AG04450 (cell line): ENCODE measurements at regions not wholly inside any gene's neighbourhood (a gene's known extent, or its start where the extent isn't known, plus 50 kb on each side); places are given as distances from the start of the nearest gene placed in this dataset.

Experiments
- CTCF ChIA-PET: fragments of 300-600, 350-600 bp; formaldehyde crosslinking; extraction: SDS; loops from one replicate; lab custom pipeline; 2022; ENCODE audit warnings: antibody characterized with exemption, inconsistent platforms; lab: Charles Lee
- POLR2A ChIA-PET: fragments of 350-600 bp; formaldehyde crosslinking; extraction: SDS; loops from one replicate; lab custom pipeline; 2021; ENCODE audit warnings: antibody characterized with exemption, inconsistent platforms; lab: Yijun Ruan, JAX
- DNase-seq: peaks from one replicate; pipeline ENCODE4 v3.0.0-alpha.2; 2011; ENCODE audit warnings: low read depth, low spot score
- H3K27ac ChIP-seq: one replicate; pipeline ENCODE4 v1.5.1; 2012; ENCODE audit warnings: low read depth, low read length, control low read depth
- H3K27me3 ChIP-seq: one replicate; pipeline ENCODE4 v1.6.0; 2012; ENCODE audit warnings: low read length; ENCODE audit not compliant: control insufficient read depth, insufficient read depth
- H3K4me3 ChIP-seq: 2 replicates; pipeline ENCODE4 v1.5.1; 2011; ENCODE audit warnings: mild to moderate bottlenecking, low read depth, low read length, control low read depth
- H3K9me3 ChIP-seq: 2 replicates; pipeline ENCODE4 v1.5.1; 2012; ENCODE audit warnings: low read length; ENCODE audit not compliant: control insufficient read depth, insufficient read depth
- CTCF ChIP-seq: IDR thresholded peaks from 2 replicates; pipeline ENCODE4 v1.5.1; 2011; ENCODE audit warnings: low read depth, low read length, control low read depth, inconsistent platforms

DNA sequence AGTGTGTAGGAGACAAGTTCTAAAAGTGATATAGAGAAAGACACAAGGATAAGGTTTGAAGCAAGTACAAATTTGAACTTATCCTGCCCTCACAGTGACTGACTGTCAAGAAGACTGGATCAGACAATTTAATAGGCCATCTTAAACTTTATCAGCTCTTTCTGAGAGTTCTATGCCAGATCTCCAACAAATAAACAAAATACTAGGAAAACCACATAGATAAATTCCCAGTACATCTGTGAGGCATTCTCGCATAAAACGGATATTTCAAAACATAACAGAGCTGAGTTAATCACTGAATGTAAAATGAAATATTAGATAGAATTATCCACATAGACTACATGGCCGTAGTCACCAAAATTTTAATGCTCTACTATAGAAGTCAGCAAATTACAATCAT lies 120.9 kb upstream of the LUZP2 start:
- no peak for DNase-seq
- Histone ChIP-seq H3K27ac (no peak overlapping the region), H3K4me3 (no peak overlapping the region), H3K27me3 (no peaks in the 10 kb centered on the region), H3K9me3 (no peaks in the 10 kb centered on the region)
- ChIA-PET CTCF (interaction anchor here (1.1 to 1.3 kb wide), 2 partner anchors 11 to 1500 kb away, joined by 3 to 4 read pairs; no protein-coding TSS in a partner anchor), POLR2A (no interaction called here)
- TF ChIP-seq CTCF: no peak

- no peak overlapping the region for H3K4me3 ChIP-seq
- DNase-seq: no peak
- no peak for TF ChIP-seq CTCF
- no peaks in the 10 kb centered on the region for H3K9me3 ChIP-seq
- CTCF ChIA-PET: no interaction called here
- H3K27ac ChIP-seq: no peak overlapping the region
- POLR2A ChIA-PET: no interaction called here
- no peaks in the 10 kb centered on the region for H3K27me3 ChIP-seq
Observed at GRCh38 chr11:24383137-24383536, 113.7 kb upstream of the LUZP2 start.

GRCh38 chr11:24384240-24384639 lies 112.6 kb upstream of the LUZP2 start:
- Histone ChIP-seq H3K9me3 (no peaks in the 10 kb centered on the region), H3K27ac (no peak overlapping the region), H3K27me3 (no peaks in the 10 kb centered on the region), H3K4me3 (no peak overlapping the region)
- ChIA-PET CTCF (interaction anchor here (0.6 to 0.8 kb wide), 2 partner anchors 1508 to 1509 kb away, joined by 3 to 4 read pairs; no protein-coding TSS in a partner anchor), POLR2A (no interaction called here)
- TF ChIP-seq CTCF: no peak
- no peak for DNase-seq

DNA sequence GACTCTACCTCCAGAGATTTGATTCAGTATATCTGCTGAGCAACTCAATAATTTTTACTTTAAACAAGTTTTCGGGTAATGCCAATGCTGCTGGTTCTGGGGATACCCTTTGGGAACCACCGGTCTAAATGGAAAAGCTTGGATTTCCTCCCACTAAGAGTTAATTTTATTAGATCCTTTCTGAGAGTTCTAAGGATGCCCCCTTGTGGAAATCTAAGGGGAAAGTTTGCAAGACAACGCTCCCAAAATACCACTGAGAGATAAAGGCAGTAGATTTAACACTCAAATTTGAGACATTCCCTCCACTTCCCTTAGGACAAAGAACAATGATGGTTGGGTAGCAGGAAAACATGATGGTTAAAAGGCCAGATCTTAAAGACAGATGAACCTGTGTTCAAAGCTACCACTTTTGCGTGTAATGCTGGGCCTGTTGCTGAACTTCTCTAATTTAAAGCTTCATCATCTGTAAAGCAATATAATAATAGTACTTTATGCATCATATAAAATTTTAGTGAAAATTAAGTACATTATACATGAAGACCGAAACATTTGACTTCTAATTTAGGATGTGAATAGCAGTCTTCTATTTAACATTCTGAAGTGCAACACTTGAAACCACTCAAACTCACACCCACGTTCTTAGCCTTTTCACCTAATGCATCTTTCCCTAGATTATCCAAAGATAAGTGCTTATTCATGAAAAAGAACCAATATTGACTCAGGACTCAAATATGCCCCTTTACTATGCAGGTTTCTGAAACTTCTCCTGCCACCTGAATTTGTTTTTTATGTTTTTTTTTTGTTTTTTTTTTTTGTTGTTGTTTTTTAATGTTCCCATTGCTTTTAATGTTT lies 110.1 kb upstream of the LUZP2 start:
- TF ChIP-seq CTCF: peak; percentile 70
- peak; percentile 24 for DNase-seq
- no peak overlapping the region for H3K27ac ChIP-seq
- ChIA-PET POLR2A (no interaction called here), CTCF (interaction anchor here (0.6 to 1.8 kb wide), 12 partner anchors 8 to 1511 kb away, joined by 3 to 10 read pairs (median 4); no protein-coding TSS in a partner anchor)
- no peak overlapping the region for H3K4me3 ChIP-seq
- H3K27me3 ChIP-seq: no peaks in the 10 kb centered on the region
- no peaks in the 10 kb centered on the region for H3K9me3 ChIP-seq

DNA sequence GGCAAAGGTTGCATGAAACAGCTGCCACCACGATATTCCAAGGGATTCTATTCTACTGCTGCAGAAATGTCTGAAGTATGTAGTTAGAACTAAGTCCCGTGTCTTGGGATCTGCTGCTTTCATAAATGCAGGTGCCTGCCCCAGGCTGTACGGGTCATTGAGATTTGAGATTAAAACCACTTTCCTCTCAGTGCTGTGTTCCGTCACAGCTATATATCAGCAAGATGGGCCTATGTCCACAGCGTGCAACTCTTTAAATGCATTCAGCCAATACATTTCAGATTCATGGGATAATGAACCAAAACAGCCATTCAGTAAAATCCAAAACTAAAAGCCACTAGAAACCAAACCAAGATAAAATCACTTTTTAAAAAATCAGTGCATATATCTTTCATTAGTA lies 107.3 kb upstream of the LUZP2 start:
- POLR2A ChIA-PET: no interaction called here
- Histone ChIP-seq H3K27ac (no peak overlapping the region), H3K4me3 (no peak overlapping the region), H3K9me3 (no peaks in the 10 kb centered on the region), H3K27me3 (no peaks in the 10 kb centered on the region)
- CTCF ChIA-PET: no interaction called here
- TF ChIP-seq CTCF: no peak
- no peak for DNase-seq
